Naive thymus-derived CD4-positive, alpha-beta T cell (primary cell): ENCODE measurements at regions not wholly inside any gene's neighbourhood (a gene's known extent, or its start where the extent isn't known, plus 50 kb on each side); places are given as distances from the start of the nearest gene placed in this dataset.

Source experiments
- ATAC-seq: fragments of 150-1000 bp; cut with Tn5 transposase; 2 replicates; pipeline ENCODE4 v1.10.0; 2021; ENCODE audit warnings: mild to moderate bottlenecking, moderate library complexity
- CTCF ChIA-PET: fragments of 350-600 bp; sonication (Branson Sonifier 250); formaldehyde crosslinking; loops from one replicate; lab custom pipeline; 2021; ENCODE audit warnings: antibody characterized with exemption; lab: Charles Lee
- POLR2A ChIA-PET: fragments of 350-600 bp; sonication (Branson Sonifier 250); formaldehyde crosslinking; loops from one replicate; lab custom pipeline; 2021; ENCODE audit warnings: antibody characterized with exemption, inconsistent platforms; lab: Charles Lee
- DNase-seq, 9 donors: peaks; one replicate each; pipeline versions ENCODE4 v3.0.0 to v3.0.0-alpha.2; 2020 to 2022; ENCODE audit warnings: mixed read lengths in 1 of 9
- H3K27ac ChIP-seq: one replicate; pipeline ENCODE4 v1.7.0; 2013; ENCODE audit warnings: mild to moderate bottlenecking, low read depth, low read length, moderate library complexity
- H3K27me3 ChIP-seq, 2 donors: one replicate each; pipeline ENCODE4 v1.7.0; 2013; ENCODE audit warnings: low read length in 2 of 2, mild to moderate bottlenecking in 2 of 2, moderate library complexity in 2 of 2; ENCODE audit not compliant: control insufficient read depth in 2 of 2, insufficient read depth in 2 of 2
- H3K36me3 ChIP-seq, 3 experiments: 1 replicate in 2 of 3; 2 replicates in 1 of 3; pipeline ENCODE4 v1.7.0; 2013; ENCODE audit warnings: low read length in 3 of 3, mild to moderate bottlenecking in 3 of 3, moderate library complexity in 1 of 3; ENCODE audit not compliant: insufficient read depth in 3 of 3, control insufficient read depth in 2 of 3
- H3K4me1 ChIP-seq, 2 donors: one replicate each; pipeline ENCODE4 v1.7.0; 2013; ENCODE audit warnings: low read length in 2 of 2, mild to moderate bottlenecking in 2 of 2, moderate library complexity in 1 of 2; ENCODE audit not compliant: control insufficient read depth in 2 of 2, insufficient read depth in 2 of 2
- H3K4me3 ChIP-seq: 2 replicates; pipeline ENCODE4 v1.7.0; 2013; ENCODE audit warnings: mild to moderate bottlenecking, low read length
- H3K9me3 ChIP-seq, 3 experiments: 1 replicate in 2 of 3; 2 replicates in 1 of 3; pipeline ENCODE4 v1.7.0; 2013; ENCODE audit warnings: low read length in 3 of 3; ENCODE audit not compliant: control insufficient read depth in 2 of 3
- H3K27ac Mint-ChIP-seq, 9 donors: one replicate each; pipeline ENCODE4 v1.8.0; 2020 to 2022; ENCODE audit warnings: mixed read lengths in 9 of 9, mild to moderate bottlenecking in 8 of 9, moderate library complexity in 5 of 9, inconsistent platforms in 2 of 9
- H3K27me3 Mint-ChIP-seq, 5 donors: one replicate each; pipeline ENCODE4 v1.8.0; 2021 to 2022; ENCODE audit warnings: mixed read lengths in 5 of 5, mild to moderate bottlenecking in 1 of 5
- H3K36me3 Mint-ChIP-seq, 5 donors: one replicate each; pipeline ENCODE4 v1.8.0; 2020 to 2022; ENCODE audit warnings: mixed read lengths in 5 of 5, mild to moderate bottlenecking in 3 of 5, inconsistent platforms in 1 of 5
- H3K4me1 Mint-ChIP-seq, 7 donors: one replicate each; pipeline ENCODE4 v1.8.0; 2020 to 2022; ENCODE audit warnings: mixed read lengths in 7 of 7, mild to moderate bottlenecking in 3 of 7, inconsistent platforms in 1 of 7
- H3K4me3 Mint-ChIP-seq, 10 donors: one replicate each; pipeline ENCODE4 v1.8.0; 2020 to 2022; ENCODE audit warnings: mild to moderate bottlenecking in 10 of 10, mixed read lengths in 10 of 10, moderate library complexity in 6 of 10, inconsistent platforms in 2 of 10
- H3K9me3 Mint-ChIP-seq, 11 donors: one replicate each; pipeline ENCODE4 v1.8.0; 2020 to 2022; ENCODE audit warnings: mixed read lengths in 11 of 11, mild to moderate bottlenecking in 4 of 11, inconsistent platforms in 1 of 11, moderate library complexity in 1 of 11
- intact Hi-C, 2 donors: fragments of 100-400 bp; cut with micrococcal nuclease; formaldehyde crosslinking; loops; one replicate each; pipeline ENCODE4 v1.15.1; 2023

GRCh38 chr7:153385502-153385901 is 626.0 kb downstream of the ACTR3B start:
- H3K36me3 ChIP-seq, result no peaks in the 10 kb centered on the region
- H3K9me3 ChIP-seq, result no peaks in the 10 kb centered on the region
- POLR2A ChIA-PET, result no interaction called here
- Mint-ChIP-seq H3K27me3 (peaks cover 0 to 12% (median 6%) of the 10 kb centered on the region in 5 donors), H3K4me3 (no peak overlapping the region), H3K4me1 (no peaks in the 10 kb centered on the region), H3K36me3 (peaks cover 0 to 3% (median 0%) of the 10 kb centered on the region in 5 donors), H3K27ac (no peak overlapping the region), H3K9me3 (peaks cover 1 to 33% (median 11%) of the 10 kb centered on the region in 11 donors)
- no peak overlapping the region for H3K4me3 ChIP-seq
- no peak overlapping the region for H3K27ac ChIP-seq
- DNase-seq (no peak), ATAC-seq (no peak)
- no peaks in the 10 kb centered on the region for H3K4me1 ChIP-seq
- CTCF ChIA-PET, result no interaction called here
- H3K27me3 ChIP-seq, result no peaks in the 10 kb centered on the region
- intact Hi-C loops, result no loop called here

- Histone ChIP-seq H3K27me3 (no peaks in the 10 kb centered on the region), H3K9me3 (no peaks in the 10 kb centered on the region), H3K27ac (no peak overlapping the region), H3K4me3 (no peak overlapping the region), H3K36me3 (no peaks in the 10 kb centered on the region), H3K4me1 (no peaks in the 10 kb centered on the region)
- Mint-ChIP-seq H3K36me3 (no peaks in the 10 kb centered on the region), H3K4me1 (no peaks in the 10 kb centered on the region), H3K4me3 (no peak overlapping the region), H3K27ac (no peak overlapping the region), H3K27me3 (peaks cover 0 to 6% (median 5%) of the 10 kb centered on the region in 5 donors), H3K9me3 (peaks cover 5 to 42% (median 20%) of the 10 kb centered on the region in 11 donors)
- ChIA-PET POLR2A (no interaction called here), CTCF (no interaction called here)
- intact Hi-C loops, result no loop called here
- DNase-seq (no peak), ATAC-seq (no peak)
These were observed 627.0 kb downstream of the ACTR3B start for GRCh38 chr7:153386556-153386955.

- ATAC-seq (no peak), DNase-seq (no peak)
- intact Hi-C loops, result no loop called here
- CTCF ChIA-PET, result no interaction called here
- Histone ChIP-seq H3K36me3 (no peaks in the 10 kb centered on the region), H3K27ac (no peak overlapping the region), H3K4me3 (no peak overlapping the region), H3K9me3 (no peaks in the 10 kb centered on the region), H3K4me1 (no peaks in the 10 kb centered on the region), H3K27me3 (no peaks in the 10 kb centered on the region)
- Mint-ChIP-seq H3K36me3 (peaks cover 0 to 7% (median 0%) of the 10 kb centered on the region in 5 donors), H3K27me3 (peaks cover 0 to 6% (median 5%) of the 10 kb centered on the region in 5 donors), H3K4me3 (peak overlapping the region in 1 of 10 donors; percentile 13), H3K9me3 (peaks cover 10 to 56% (median 22%) of the 10 kb centered on the region in 11 donors), H3K27ac (no peak overlapping the region), H3K4me1 (no peaks in the 10 kb centered on the region)
- POLR2A ChIA-PET, result no interaction called here
These were observed 629.1 kb downstream of the ACTR3B start for GRCh38 chr7:153388611-153389010.

GRCh38 chr7:153389261-153389660 is 629.7 kb downstream of the ACTR3B start:
- no peaks in the 10 kb centered on the region for H3K36me3 ChIP-seq
- peaks cover 14 to 61% (median 25%) of the 10 kb centered on the region in 11 donors for H3K9me3 Mint-ChIP-seq
- intact Hi-C loops, result no loop called here
- no peaks in the 10 kb centered on the region for H3K4me1 ChIP-seq
- ChIA-PET POLR2A (no interaction called here), CTCF (no interaction called here)
- H3K4me1 Mint-ChIP-seq, result no peaks in the 10 kb centered on the region
- ATAC-seq (no peak), DNase-seq (no peak)
- H3K4me3 Mint-ChIP-seq, result no peak overlapping the region
- no peak overlapping the region for H3K27ac Mint-ChIP-seq
- peaks cover 0 to 7% (median 0%) of the 10 kb centered on the region in 5 donors for H3K36me3 Mint-ChIP-seq
- H3K27me3 ChIP-seq, result no peaks in the 10 kb centered on the region
- no peaks in the 10 kb centered on the region for H3K9me3 ChIP-seq
- peaks cover 0 to 6% (median 3%) of the 10 kb centered on the region in 5 donors for H3K27me3 Mint-ChIP-seq
- no peak overlapping the region for H3K27ac ChIP-seq
- H3K4me3 ChIP-seq, result no peak overlapping the region

GRCh38 chr7:153390955-153391354 is 631.4 kb downstream of the ACTR3B start:
- H3K27ac ChIP-seq, result no peak overlapping the region
- Mint-ChIP-seq H3K36me3 (peaks cover 0 to 7% (median 0%) of the 10 kb centered on the region in 5 donors), H3K4me3 (no peak overlapping the region), H3K27me3 (peaks cover 0 to 1% (median 0%) of the 10 kb centered on the region in 5 donors), H3K9me3 (peaks cover 11 to 61% (median 23%) of the 10 kb centered on the region in 11 donors), H3K27ac (no peak overlapping the region), H3K4me1 (no peaks in the 10 kb centered on the region)
- no peak for ATAC-seq
- no peaks in the 10 kb centered on the region for H3K4me1 ChIP-seq
- POLR2A ChIA-PET, result no interaction called here
- intact Hi-C loops, result no loop called here
- H3K36me3 ChIP-seq, result no peaks in the 10 kb centered on the region
- H3K4me3 ChIP-seq, result no peak overlapping the region
- CTCF ChIA-PET, result no interaction called here
- no peak for DNase-seq
- no peaks in the 10 kb centered on the region for H3K27me3 ChIP-seq
- H3K9me3 ChIP-seq, result no peaks in the 10 kb centered on the region

GRCh38 chr7:153392726-153393125 is 633.2 kb downstream of the ACTR3B start:
- no peaks in the 10 kb centered on the region for H3K36me3 ChIP-seq
- no peaks in the 10 kb centered on the region for H3K4me1 ChIP-seq
- intact Hi-C loops, result no loop called here
- DNase-seq, result no peak
- no peak overlapping the region for H3K27ac ChIP-seq
- H3K27ac Mint-ChIP-seq, result no peak overlapping the region
- peaks cover 11 to 54% (median 23%) of the 10 kb centered on the region in 11 donors for H3K9me3 Mint-ChIP-seq
- peaks cover 0 to 7% (median 0%) of the 10 kb centered on the region in 5 donors for H3K36me3 Mint-ChIP-seq
- ChIA-PET POLR2A (no interaction called here), CTCF (no interaction called here)
- no peaks in the 10 kb centered on the region for H3K27me3 ChIP-seq
- no peaks in the 10 kb centered on the region for H3K9me3 ChIP-seq
- H3K4me3 ChIP-seq, result no peak overlapping the region
- no peak overlapping the region for H3K4me3 Mint-ChIP-seq
- H3K4me1 Mint-ChIP-seq, result no peaks in the 10 kb centered on the region
- no peak for ATAC-seq
- no peaks in the 10 kb centered on the region for H3K27me3 Mint-ChIP-seq

- H3K9me3 ChIP-seq, result no peaks in the 10 kb centered on the region
- Mint-ChIP-seq H3K9me3 (peaks cover 11 to 48% (median 22%) of the 10 kb centered on the region in 11 donors), H3K27ac (no peak overlapping the region), H3K36me3 (peaks cover 0 to 7% (median 0%) of the 10 kb centered on the region in 5 donors), H3K27me3 (no peaks in the 10 kb centered on the region), H3K4me3 (no peak overlapping the region), H3K4me1 (no peaks in the 10 kb centered on the region)
- ChIA-PET CTCF (no interaction called here), POLR2A (no interaction called here)
- H3K4me1 ChIP-seq, result no peaks in the 10 kb centered on the region
- DNase-seq (no peak), ATAC-seq (no peak)
- H3K27me3 ChIP-seq, result no peaks in the 10 kb centered on the region
- no peak overlapping the region for H3K4me3 ChIP-seq
- H3K27ac ChIP-seq, result no peak overlapping the region
- intact Hi-C loops, result no loop called here
- H3K36me3 ChIP-seq, result no peaks in the 10 kb centered on the region
These were observed 634.1 kb downstream of the ACTR3B start for GRCh38 chr7:153393666-153394065.
